ENCODE measurements at regions not wholly inside any gene's neighbourhood (a gene's known extent, or its start where the extent isn't known, plus 50 kb on each side); places are given as distances from the start of the nearest gene placed in this dataset.

DNA sequence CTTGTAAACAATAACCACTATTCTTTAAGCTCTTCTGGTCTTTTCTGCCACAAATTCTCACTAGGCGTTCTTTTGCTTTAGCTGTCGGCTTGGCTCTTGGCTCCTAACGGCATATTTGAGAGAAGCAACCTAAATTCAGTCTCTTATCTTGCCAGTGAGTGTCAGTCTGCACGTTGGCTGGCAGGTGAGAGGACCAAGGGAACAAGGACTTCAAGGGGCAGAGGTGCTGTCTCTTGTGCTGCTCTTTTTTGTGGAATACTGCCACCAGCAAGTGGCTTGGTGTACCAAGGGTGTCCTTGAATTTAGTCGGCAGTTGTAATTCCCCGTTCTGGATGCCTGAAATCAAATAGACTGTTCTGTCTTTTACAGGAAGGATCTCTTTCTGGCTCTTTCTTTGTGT lies 77.8 kb upstream of the SLC4A4 start:
- Histone ChIP-seq H3K9me3 (replicated peaks; ENCODE audit: control insufficient read depth, insufficient read depth, low read length) (no peaks in the 10 kb centered on the region), H3K4me1 (ENCODE audit: control insufficient read depth, insufficient read depth, low read length) (no peaks in the 10 kb centered on the region), H3K27ac (ENCODE audit: control insufficient read depth, insufficient read depth) (no peak overlapping the region), H3K27me3 (replicated peaks in 1 of 2; ENCODE audit: control insufficient read depth in 2 of 2, insufficient read depth in 2 of 2, low read length in 1 of 2) (no peaks in the 10 kb centered on the region), H3K36me3 (ENCODE audit: control insufficient read depth in 2 of 2, insufficient read depth in 2 of 2, low read length in 1 of 2) (no peaks in the 10 kb centered on the region), H3K79me2 (ENCODE audit: control insufficient read depth, insufficient read depth, low read length) (no peaks in the 10 kb centered on the region), H3K4me2 (ENCODE audit: control insufficient read depth, insufficient read depth) (no peak overlapping the region), H3K4me3 (no peak overlapping the region), H4K20me1 (ENCODE audit: control insufficient read depth, insufficient read depth) (no peaks in the 10 kb centered on the region), H3K9ac (ENCODE audit: control insufficient read depth, insufficient read depth, low read length) (no peak overlapping the region), H2AFZ (ENCODE audit: control insufficient read depth, low read depth, low read length) (no peak overlapping the region)
- no TSS peak for BruUV-seq (replicated peaks)
- intact Hi-C loops (cut with micrococcal nuclease; ENCODE audit: unreplicated experiment): loop anchor here (10.0 kb wide), 1 partner anchor 606 kb away; no protein-coding TSS in a partner anchor
- ChIA-PET POLR2A (interaction anchor here (1.1 kb wide), 1 partner anchor 11 kb away, joined by 3 read pairs; no protein-coding TSS in a partner anchor), RAD21 (ENCODE audit: unreplicated experiment) (interaction anchor here (1.0 kb wide), 1 partner anchor 10 kb away, joined by 3 read pairs; no protein-coding TSS in a partner anchor), CTCF (interaction anchor here (1.0 to 4.6 kb wide), 4 partner anchors 9 to 293 kb away, joined by 3 to 34 read pairs (median 3); no protein-coding TSS in a partner anchor), SMC1A (ENCODE audit: uncharacterized antibody, unreplicated experiment) (interaction anchor here (1.1 to 3.5 kb wide), 6 partner anchors 9 to 76 kb away, joined by 3 to 17 read pairs (median 6); no protein-coding TSS in a partner anchor)
- 74% methylated on average over 6 of the region's 6 CpGs for WGBS (ENCODE audit: insufficient coverage, insufficient replicate concordance, low lambda C conversion rate, missing lambda C conversion rate)
- TF ChIP-seq, protein P1, sequence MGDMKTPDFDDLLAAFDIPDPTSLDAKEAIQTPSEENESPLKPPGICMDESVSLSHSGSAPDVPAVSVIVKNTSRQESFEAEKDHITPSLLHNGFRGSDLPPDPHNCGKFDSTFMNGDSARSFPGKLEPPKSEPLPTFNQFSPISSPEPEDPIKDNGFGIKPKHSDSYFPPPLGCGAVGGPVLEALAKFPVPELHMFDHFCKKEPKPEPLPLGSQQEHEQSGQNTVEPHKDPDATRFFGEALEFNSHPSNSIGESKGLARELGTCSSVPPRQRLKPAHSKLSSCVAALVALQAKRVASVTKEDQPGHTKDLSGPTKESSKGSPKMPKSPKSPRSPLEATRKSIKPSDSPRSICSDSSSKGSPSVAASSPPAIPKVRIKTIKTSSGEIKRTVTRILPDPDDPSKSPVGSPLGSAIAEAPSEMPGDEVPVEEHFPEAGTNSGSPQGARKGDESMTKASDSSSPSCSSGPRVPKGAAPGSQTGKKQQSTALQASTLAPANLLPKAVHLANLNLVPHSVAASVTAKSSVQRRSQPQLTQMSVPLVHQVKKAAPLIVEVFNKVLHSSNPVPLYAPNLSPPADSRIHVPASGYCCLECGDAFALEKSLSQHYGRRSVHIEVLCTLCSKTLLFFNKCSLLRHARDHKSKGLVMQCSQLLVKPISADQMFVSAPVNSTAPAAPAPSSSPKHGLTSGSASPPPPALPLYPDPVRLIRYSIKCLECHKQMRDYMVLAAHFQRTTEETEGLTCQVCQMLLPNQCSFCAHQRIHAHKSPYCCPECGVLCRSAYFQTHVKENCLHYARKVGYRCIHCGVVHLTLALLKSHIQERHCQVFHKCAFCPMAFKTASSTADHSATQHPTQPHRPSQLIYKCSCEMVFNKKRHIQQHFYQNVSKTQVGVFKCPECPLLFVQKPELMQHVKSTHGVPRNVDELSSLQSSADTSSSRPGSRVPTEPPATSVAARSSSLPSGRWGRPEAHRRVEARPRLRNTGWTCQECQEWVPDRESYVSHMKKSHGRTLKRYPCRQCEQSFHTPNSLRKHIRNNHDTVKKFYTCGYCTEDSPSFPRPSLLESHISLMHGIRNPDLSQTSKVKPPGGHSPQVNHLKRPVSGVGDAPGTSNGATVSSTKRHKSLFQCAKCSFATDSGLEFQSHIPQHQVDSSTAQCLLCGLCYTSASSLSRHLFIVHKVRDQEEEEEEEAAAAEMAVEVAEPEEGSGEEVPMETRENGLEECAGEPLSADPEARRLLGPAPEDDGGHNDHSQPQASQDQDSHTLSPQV (IDR thresholded peaks at IDR 0.05): no peak
- no peak for TF ChIP-seq MTA2 (IDR thresholded peaks at IDR 0.05; ENCODE audit: low read depth)
- peak; percentile 23 for FAIRE-seq
- DNase-seq (ENCODE audit: low read depth, low spot score): no peak
- in situ Hi-C loops (cut with MboI): no loop called here
- no peak for ATAC-seq
